CD4-positive, alpha-beta T cell (primary cell): ENCODE measurements at regions not wholly inside any gene's neighbourhood (a gene's known extent, or its start where the extent isn't known, plus 50 kb on each side); places are given as distances from the start of the nearest gene placed in this dataset.

Experiments used
- ATAC-seq: fragments of 200-7000 bp; cut with Tn5 transposase; one replicate; pipeline ENCODE4 v1.10.0; 2022; ENCODE audit warnings: mild to moderate bottlenecking; ENCODE audit not compliant: poor library complexity
- CTCF ChIA-PET: fragments of 350-600 bp; sonication (Branson Sonifier 250); formaldehyde crosslinking; loops from one replicate; lab custom pipeline; 2021; ENCODE audit warnings: antibody characterized with exemption, inconsistent platforms; lab: Charles Lee
- POLR2A ChIA-PET: fragments of 350-600 bp; sonication (Branson Sonifier 250); formaldehyde crosslinking; loops from one replicate; lab custom pipeline; 2021; ENCODE audit warnings: antibody characterized with exemption, inconsistent platforms; lab: Charles Lee
- DNase-seq, 14 experiments: peaks; one replicate each; pipeline ENCODE4 v3.0.0-alpha.2; 2013 to 2020; ENCODE audit warnings: mixed read lengths in 2 of 14
- H3K27ac ChIP-seq, 2 donors: one replicate each; pipeline versions ENCODE4 v1.5.1 to v1.7.0; 2013; ENCODE audit warnings: low read length in 2 of 2, low read depth in 1 of 2, mild to moderate bottlenecking in 1 of 2
- H3K27me3 ChIP-seq, 2 experiments: 1 replicate in 1 of 2; 2 replicates in 1 of 2; pipeline versions ENCODE4 v1.6.1 to v1.7.0; 2013; ENCODE audit warnings: low read length in 2 of 2, control low read depth in 1 of 2, mild to moderate bottlenecking in 1 of 2, moderate library complexity in 1 of 2; ENCODE audit not compliant: insufficient read depth in 2 of 2, control insufficient read depth in 1 of 2
- H3K36me3 ChIP-seq: one replicate; pipeline ENCODE4 v1.6.1; 2013; ENCODE audit warnings: low read length, control low read depth; ENCODE audit not compliant: insufficient read depth
- H3K4me1 ChIP-seq: one replicate; pipeline ENCODE4 v1.6.1; 2013; ENCODE audit warnings: low read length, control low read depth; ENCODE audit not compliant: insufficient read depth
- H3K4me3 ChIP-seq: one replicate; pipeline ENCODE4 v1.5.1; 2013; ENCODE audit warnings: mild to moderate bottlenecking, low read length, moderate library complexity
- H3K9me3 ChIP-seq, 2 experiments: 1 replicate in 1 of 2; 2 replicates in 1 of 2; pipeline versions ENCODE4 v1.6.1 to v1.7.0; 2013; ENCODE audit warnings: low read length in 2 of 2, mild to moderate bottlenecking in 2 of 2, control low read depth in 1 of 2, moderate library complexity in 1 of 2; ENCODE audit not compliant: control insufficient read depth in 1 of 2, insufficient read depth in 1 of 2
- H3K27ac Mint-ChIP-seq: one replicate; pipeline ENCODE4 v1.8.0; 2020; ENCODE audit warnings: mixed read lengths
- H3K27me3 Mint-ChIP-seq: one replicate; pipeline ENCODE4 v1.8.0; 2021; ENCODE audit warnings: mixed read lengths
- H3K36me3 Mint-ChIP-seq: one replicate; pipeline ENCODE4 v1.8.0; 2021; ENCODE audit warnings: low read depth, mixed read lengths
- H3K4me1 Mint-ChIP-seq: one replicate; pipeline ENCODE4 v1.8.0; 2021; ENCODE audit warnings: low read depth, mixed read lengths
- H3K4me3 Mint-ChIP-seq: one replicate; pipeline ENCODE4 v1.8.0; 2020; ENCODE audit warnings: mild to moderate bottlenecking, mixed read lengths
- H3K9me3 Mint-ChIP-seq: one replicate; pipeline ENCODE4 v1.8.0; 2020; ENCODE audit warnings: mixed read lengths
- intact Hi-C, 2 experiments: fragments of 100-400 bp; cut with DNase I in 1 of 2; cut with micrococcal nuclease in 1 of 2; formaldehyde crosslinking; loops; one replicate each; pipeline versions ENCODE4 v1.15.1 to v1.9.0; 2023 to 2025; cut with DNase I, micrococcal nuclease
- TF ChIP-seq, protein P1 (sequence below): fragments of 200-600 bp; IDR thresholded peaks from one replicate; pipeline ENCODE4 v1.8.0; 2022; ENCODE audit warnings: antibody characterized with exemption, mild to moderate bottlenecking

GRCh38 chrX:46400530-46401443 is 144.4 kb downstream of the ZNF674 start:
- Mint-ChIP-seq H3K27me3 (no peaks in the 10 kb centered on the region), H3K27ac (no peak overlapping the region), H3K4me1 (no peaks in the 10 kb centered on the region), H3K4me3 (no peak overlapping the region), H3K9me3 (no peaks in the 10 kb centered on the region), H3K36me3 (no peaks in the 10 kb centered on the region)
- H3K9me3 ChIP-seq, result no peaks in the 10 kb centered on the region
- H3K4me1 ChIP-seq, result no peaks in the 10 kb centered on the region
- ATAC-seq (no peak), DNase-seq (no peak)
- H3K27me3 ChIP-seq, result no peaks in the 10 kb centered on the region
- intact Hi-C loops, result loop anchor here (10.0 kb wide), 2 partner anchors 886 to 1076 kb away; no protein-coding TSS in a partner anchor
- no peak overlapping the region for H3K27ac ChIP-seq
- no peaks in the 10 kb centered on the region for H3K36me3 ChIP-seq
- POLR2A ChIA-PET, result no interaction called here
- TF ChIP-seq, protein P1, sequence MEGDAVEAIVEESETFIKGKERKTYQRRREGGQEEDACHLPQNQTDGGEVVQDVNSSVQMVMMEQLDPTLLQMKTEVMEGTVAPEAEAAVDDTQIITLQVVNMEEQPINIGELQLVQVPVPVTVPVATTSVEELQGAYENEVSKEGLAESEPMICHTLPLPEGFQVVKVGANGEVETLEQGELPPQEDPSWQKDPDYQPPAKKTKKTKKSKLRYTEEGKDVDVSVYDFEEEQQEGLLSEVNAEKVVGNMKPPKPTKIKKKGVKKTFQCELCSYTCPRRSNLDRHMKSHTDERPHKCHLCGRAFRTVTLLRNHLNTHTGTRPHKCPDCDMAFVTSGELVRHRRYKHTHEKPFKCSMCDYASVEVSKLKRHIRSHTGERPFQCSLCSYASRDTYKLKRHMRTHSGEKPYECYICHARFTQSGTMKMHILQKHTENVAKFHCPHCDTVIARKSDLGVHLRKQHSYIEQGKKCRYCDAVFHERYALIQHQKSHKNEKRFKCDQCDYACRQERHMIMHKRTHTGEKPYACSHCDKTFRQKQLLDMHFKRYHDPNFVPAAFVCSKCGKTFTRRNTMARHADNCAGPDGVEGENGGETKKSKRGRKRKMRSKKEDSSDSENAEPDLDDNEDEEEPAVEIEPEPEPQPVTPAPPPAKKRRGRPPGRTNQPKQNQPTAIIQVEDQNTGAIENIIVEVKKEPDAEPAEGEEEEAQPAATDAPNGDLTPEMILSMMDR, result no peak
- CTCF ChIA-PET, result no interaction called here
- no peak overlapping the region for H3K4me3 ChIP-seq

DNA sequence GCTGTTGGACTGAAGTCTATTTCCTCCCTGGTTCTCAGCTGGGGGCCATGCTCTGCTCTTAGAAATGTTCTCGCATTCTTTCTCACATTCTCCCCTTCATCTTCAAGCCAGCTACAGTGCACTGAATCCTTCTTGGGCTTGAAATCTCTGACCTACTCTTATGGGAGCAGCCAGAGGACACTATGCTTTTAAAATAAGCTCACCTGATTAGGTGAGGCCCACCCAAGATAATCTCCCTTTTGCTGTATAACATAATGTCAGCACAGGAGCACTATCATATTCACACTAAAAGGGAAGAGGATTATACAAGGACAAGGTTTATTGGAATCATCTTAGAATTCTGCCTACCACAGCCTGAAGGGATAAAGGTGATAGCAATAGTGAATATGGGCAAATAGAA is 146.3 kb downstream of the ZNF674 start:
- DNase-seq, result no peak
- no peaks in the 10 kb centered on the region for H3K9me3 Mint-ChIP-seq
- no peak overlapping the region for H3K4me3 Mint-ChIP-seq
- intact Hi-C loops, result no loop called here
- Histone ChIP-seq H3K4me1 (no peaks in the 10 kb centered on the region), H3K36me3 (no peaks in the 10 kb centered on the region), H3K27ac (no peak overlapping the region), H3K9me3 (no peaks in the 10 kb centered on the region), H3K27me3 (no peaks in the 10 kb centered on the region), H3K4me3 (no peak overlapping the region)
- ChIA-PET CTCF (interaction anchor here (1.2 kb wide), 1 partner anchor 9 kb away, joined by 4 read pairs; no protein-coding TSS in a partner anchor), POLR2A (no interaction called here)
- H3K27ac Mint-ChIP-seq, result no peak overlapping the region
- no peaks in the 10 kb centered on the region for H3K27me3 Mint-ChIP-seq
- H3K36me3 Mint-ChIP-seq, result no peaks in the 10 kb centered on the region
- no peaks in the 10 kb centered on the region for H3K4me1 Mint-ChIP-seq
- TF ChIP-seq, protein P1, result no peak
- no peak for ATAC-seq

DNA sequence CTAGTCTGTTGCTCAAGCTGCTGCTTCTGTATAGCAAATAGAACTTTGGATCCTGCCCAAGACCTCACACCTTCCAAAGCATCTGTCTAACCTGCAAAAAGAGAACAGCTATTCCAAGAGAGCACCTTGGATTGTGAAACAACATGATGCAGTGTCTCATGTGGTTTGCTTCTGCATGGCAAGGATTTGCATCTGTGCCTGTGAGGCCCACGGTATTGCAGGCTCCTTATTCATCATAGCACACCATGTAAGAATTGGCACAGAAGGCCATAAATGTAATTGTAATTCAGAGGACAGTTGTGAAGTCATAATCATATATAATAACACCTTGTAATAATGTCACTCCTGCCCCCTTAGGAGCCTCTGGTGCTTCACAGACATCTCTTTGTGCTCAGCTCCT is 147.1 kb downstream of the ZNF674 start:
- H3K36me3 Mint-ChIP-seq, result no peaks in the 10 kb centered on the region
- H3K4me3 ChIP-seq, result no peak overlapping the region

More for the DNA sequence above, 147.1 kb downstream of the ZNF674 start:
- no peaks in the 10 kb centered on the region for H3K4me1 ChIP-seq
- Mint-ChIP-seq H3K9me3 (no peaks in the 10 kb centered on the region), H3K27ac (no peak overlapping the region), H3K4me3 (no peak overlapping the region), H3K4me1 (no peaks in the 10 kb centered on the region), H3K27me3 (no peaks in the 10 kb centered on the region)
- ChIA-PET POLR2A (no interaction called here), CTCF (interaction anchor here (1.2 kb wide), 1 partner anchor 9 kb away, joined by 4 read pairs; no protein-coding TSS in a partner anchor)
- H3K27me3 ChIP-seq, result no peaks in the 10 kb centered on the region
- DNase-seq (no peak), ATAC-seq (no peak)
- H3K9me3 ChIP-seq, result no peaks in the 10 kb centered on the region
- no peaks in the 10 kb centered on the region for H3K36me3 ChIP-seq
- TF ChIP-seq, protein P1, result no peak
- no peak overlapping the region for H3K27ac ChIP-seq
- intact Hi-C loops, result no loop called here
